IMR-90 (cell line): ENCODE measurements at regions not wholly inside any gene's neighbourhood (a gene's known extent, or its start where the extent isn't known, plus 50 kb on each side); places are given as distances from the start of the nearest gene placed in this dataset.

Experiments used
- ATAC-seq: fragments of 200-7000 bp; cut with Tn5 transposase; 2 replicates; pipeline ENCODE4 v1.9.1; 2020; ENCODE audit warnings: low read depth, mild to moderate bottlenecking, moderate library complexity
- BruUV-seq: library from RNA; stranded (reverse); fragments of 400-500 nt; replicated peaks from 2 replicates; lab custom pipeline; 2021; lab: Mats Ljungman, UMichigan
- CTCF ChIA-PET: fragments of 300-600 bp; formaldehyde crosslinking; extraction: SDS; loops from one replicate; lab custom pipeline; 2021; ENCODE audit warnings: antibody characterized with exemption; lab: Yijun Ruan, JAX
- POLR2A ChIA-PET: fragments of 300-600 bp; sonication (Branson Sonifier 250); formaldehyde crosslinking; loops from one replicate; lab custom pipeline; 2022; ENCODE audit warnings: antibody characterized with exemption; ENCODE audit not compliant: unreplicated experiment; lab: Charles Lee
- DNase-seq: peaks from one replicate; pipeline ENCODE4 v3.0.0; 2013
- H2AFZ ChIP-seq: replicated peaks from 2 replicates; pipeline ENCODE3; 2013; ENCODE audit warnings: low read length, mild to moderate bottlenecking; ENCODE audit not compliant: poor library complexity
- H2AK5ac ChIP-seq: 2 replicates; pipeline ENCODE4 v1.6.1; 2013; ENCODE audit warnings: low read depth, low read length, inconsistent platforms
- H2AK9ac ChIP-seq: replicated peaks from 2 replicates; pipeline ENCODE3; 2013; ENCODE audit warnings: mild to moderate bottlenecking, low read depth, low read length, moderate library complexity; ENCODE audit not compliant: poor library complexity
- H2BK120ac ChIP-seq: 2 replicates; pipeline ENCODE4 v1.6.1; 2013; ENCODE audit warnings: low read depth, low read length, inconsistent platforms
- H2BK15ac ChIP-seq: 3 replicates; pipeline ENCODE4 v1.6.1; 2013; ENCODE audit warnings: low read depth, low read length, inconsistent platforms
- H2BK20ac ChIP-seq: 2 replicates; pipeline ENCODE4 v1.6.1; 2013; ENCODE audit warnings: low read depth, mild to moderate bottlenecking, inconsistent platforms, low read length, moderate library complexity
- H2BK5ac ChIP-seq: 2 replicates; pipeline ENCODE4 v1.6.1; 2013; ENCODE audit warnings: mild to moderate bottlenecking, low read depth, low read length, inconsistent platforms; ENCODE audit not compliant: poor library complexity, severe bottlenecking
- H3K14ac ChIP-seq: replicated peaks from 2 replicates; pipeline ENCODE4 v1.6.1; 2013; ENCODE audit warnings: low read depth, low read length, inconsistent platforms
- H3K18ac ChIP-seq: 2 replicates; pipeline ENCODE4 v1.6.1; 2013; ENCODE audit warnings: low read depth, low read length, control low read depth
- H3K23ac ChIP-seq: 2 replicates; pipeline ENCODE4 v1.6.1; 2013; ENCODE audit warnings: low read depth, low read length, inconsistent platforms
- H3K27ac ChIP-seq: 2 replicates; pipeline ENCODE4 v1.5.1; 2013; ENCODE audit warnings: mild to moderate bottlenecking, control low read depth, low read length; ENCODE audit not compliant: insufficient read depth
- H3K27me3 ChIP-seq: 2 replicates; pipeline ENCODE4 v1.6.1; 2013; ENCODE audit warnings: low read length; ENCODE audit not compliant: control insufficient read depth, insufficient read depth
- H3K36me3 ChIP-seq: 2 replicates; pipeline ENCODE4 v1.6.1; 2013; ENCODE audit warnings: low read length, mixed read lengths; ENCODE audit not compliant: control insufficient read depth, insufficient read depth
- H3K4ac ChIP-seq: 2 replicates; pipeline ENCODE4 v1.6.1; 2013; ENCODE audit warnings: low read depth, low read length, inconsistent platforms
- H3K4me1 ChIP-seq: 2 replicates; pipeline ENCODE4 v1.6.1; 2013; ENCODE audit warnings: low read length, mixed read lengths; ENCODE audit not compliant: control insufficient read depth, insufficient read depth
- H3K4me2 ChIP-seq: 2 replicates; pipeline ENCODE4 v1.6.1; 2013; ENCODE audit warnings: low read depth, mild to moderate bottlenecking, control low read depth, low read length, moderate library complexity
- H3K4me3 ChIP-seq: 2 replicates; pipeline ENCODE4 v1.5.1; 2013; ENCODE audit warnings: low read depth, mild to moderate bottlenecking, control low read depth, low read length, moderate library complexity; ENCODE audit not compliant: insufficient read depth
- H3K56ac ChIP-seq: 2 replicates; pipeline ENCODE4 v1.6.1; 2013; ENCODE audit warnings: low read length, inconsistent platforms; ENCODE audit not compliant: insufficient read depth; ENCODE audit errors: extremely low read depth
- H3K79me1 ChIP-seq, 2 experiments: 2 replicates each; pipeline ENCODE4 v1.6.1; 2013; ENCODE audit warnings: low read length in 2 of 2, inconsistent platforms in 1 of 2, low read depth in 1 of 2
- H3K9ac ChIP-seq: 2 replicates; pipeline ENCODE4 v1.6.1; 2013; ENCODE audit warnings: low read depth, low read length, control low read depth
- H3K9me1 ChIP-seq: 2 replicates; pipeline ENCODE4 v1.6.1; 2013; ENCODE audit warnings: low read length, inconsistent platforms; ENCODE audit not compliant: insufficient read depth
- H3K9me3 ChIP-seq: 2 replicates; pipeline ENCODE4 v1.6.1; 2013; ENCODE audit warnings: low read length; ENCODE audit not compliant: control insufficient read depth, insufficient read depth
- H4K20me1 ChIP-seq: 2 replicates; pipeline ENCODE4 v1.6.1; 2013; ENCODE audit warnings: low read length, inconsistent platforms; ENCODE audit not compliant: insufficient read depth
- H4K5ac ChIP-seq: 2 replicates; pipeline ENCODE4 v1.6.1; 2013; ENCODE audit warnings: mild to moderate bottlenecking, low read depth, low read length, control low read depth
- H4K8ac ChIP-seq, 2 experiments: 2 replicates each; pipeline ENCODE4 v1.6.1; 2013; ENCODE audit warnings: low read depth in 2 of 2, low read length in 2 of 2, control low read depth in 1 of 2, inconsistent platforms in 1 of 2
- H4K91ac ChIP-seq: 2 replicates; pipeline ENCODE4 v1.6.1; 2013; ENCODE audit warnings: low read depth, low read length, inconsistent platforms; ENCODE audit not compliant: insufficient read depth
- BHLHE40 ChIP-seq: fragments of 150-350 bp; IDR thresholded peaks from 2 replicates; pipeline ENCODE4 v1.6.1; 2016; ENCODE audit warnings: mild to moderate bottlenecking, low read depth, low read length
- CEBPB ChIP-seq: IDR thresholded peaks from 2 replicates; pipeline ENCODE4 v1.6.1; 2012; ENCODE audit warnings: low read depth, low read length, improper control_type of control experiment
- CHD1 ChIP-seq: IDR thresholded peaks from 2 replicates; pipeline ENCODE4 v1.6.1; 2012; ENCODE audit warnings: low read depth, low read length, improper control_type of control experiment
- FOS ChIP-seq: fragments of 150-350 bp; IDR thresholded peaks from 2 replicates; pipeline ENCODE4 v1.6.1; 2016; ENCODE audit warnings: low read depth, low read length
- MAFK ChIP-seq: IDR thresholded peaks from 2 replicates; pipeline ENCODE4 v1.6.1; 2012; ENCODE audit warnings: low read depth, low read length, improper control_type of control experiment
- MAZ ChIP-seq: IDR thresholded peaks from 2 replicates; pipeline ENCODE4 v1.6.1; 2012; ENCODE audit warnings: low read depth, mild to moderate bottlenecking, low read length, improper control_type of control experiment, moderate library complexity, borderline replicate concordance
- MXI1 ChIP-seq: IDR thresholded peaks from 2 replicates; pipeline ENCODE4 v1.6.1; 2012; ENCODE audit warnings: low read depth, mild to moderate bottlenecking, low read length, moderate library complexity, borderline replicate concordance
- NFE2L2 ChIP-seq: fragments of 150-350 bp; IDR thresholded peaks from 2 replicates; pipeline ENCODE4 v1.6.1; 2016; ENCODE audit warnings: low read depth, mild to moderate bottlenecking, low read length
- POLR2A ChIP-seq: IDR thresholded peaks from 2 replicates; pipeline ENCODE4 v1.6.1; 2012; ENCODE audit warnings: mild to moderate bottlenecking, low read depth, low read length
- RAD21 ChIP-seq: IDR thresholded peaks from 2 replicates; pipeline ENCODE4 v1.6.1; 2012; ENCODE audit warnings: low read length, improper control_type of control experiment
- RCOR1 ChIP-seq: IDR thresholded peaks from 2 replicates; pipeline ENCODE4 v1.6.1; 2012; ENCODE audit warnings: mild to moderate bottlenecking, low read length, improper control_type of control experiment; ENCODE audit not compliant: insufficient replicate concordance
- RFX5 ChIP-seq: IDR thresholded peaks from 2 replicates; pipeline ENCODE4 v1.8.0; 2012; ENCODE audit warnings: low read depth, mild to moderate bottlenecking, low read length, moderate library complexity
- SMC3 ChIP-seq: fragments of 150-350 bp; IDR thresholded peaks from 2 replicates; pipeline ENCODE4 v1.6.1; 2016; ENCODE audit warnings: low read depth, mild to moderate bottlenecking, antibody characterized with exemption, low read length, moderate library complexity
- WGBS, 2 experiments: methylation state at CpG; one replicate each; pipeline versions ENCODE4 v1.1.5 to v1.1.7; 2013; ENCODE audit warnings: missing lambda C conversion rate in 2 of 2; ENCODE audit not compliant: insufficient read length in 1 of 2; ENCODE audit errors: extremely low coverage in 2 of 2; 5-methylcytosine and 5-hydroxymethylcytosine counted together
- dilution Hi-C: fragments of 300-500 bp; cut with HindIII; formaldehyde crosslinking; loops from one replicate; pipeline ENCODE4 v1.14.3; 2018; ENCODE audit warnings: low sequenced_read_pairs; ENCODE audit not compliant: unreplicated experiment
- in situ Hi-C: fragments of 300-500 bp; cut with MboI; formaldehyde crosslinking; loops from 3 replicates; pipeline ENCODE4 v1.14.3; 2019; ENCODE audit warnings: low sequenced_read_pairs, inconsistent platforms, mixed read lengths
- intact Hi-C: fragments of 100-400 bp; cut with micrococcal nuclease; formaldehyde crosslinking; loops from 2 replicates; pipeline ENCODE4 v1.10.0; 2022
- TF ChIP-seq, protein P1 (sequence below): fragments of 150-350 bp; IDR thresholded peaks from 2 replicates; pipeline ENCODE4 v1.6.1; 2016; ENCODE audit warnings: low read depth, mild to moderate bottlenecking, low read length, moderate library complexity, borderline replicate concordance
- TF ChIP-seq, protein P2 (sequence below): fragments of 150-350 bp; IDR thresholded peaks from 2 replicates; pipeline ENCODE4 v1.6.1; 2017; ENCODE audit warnings: mild to moderate bottlenecking, antibody characterized with exemption, low read length, low read depth
- TF ChIP-seq, protein P3 (sequence below): conservative IDR thresholded peaks from 2 replicates; pipeline ENCODE4 v1.5.1; 2012; ENCODE audit warnings: mild to moderate bottlenecking, low read depth, low read length, improper control_type of control experiment

DNA sequence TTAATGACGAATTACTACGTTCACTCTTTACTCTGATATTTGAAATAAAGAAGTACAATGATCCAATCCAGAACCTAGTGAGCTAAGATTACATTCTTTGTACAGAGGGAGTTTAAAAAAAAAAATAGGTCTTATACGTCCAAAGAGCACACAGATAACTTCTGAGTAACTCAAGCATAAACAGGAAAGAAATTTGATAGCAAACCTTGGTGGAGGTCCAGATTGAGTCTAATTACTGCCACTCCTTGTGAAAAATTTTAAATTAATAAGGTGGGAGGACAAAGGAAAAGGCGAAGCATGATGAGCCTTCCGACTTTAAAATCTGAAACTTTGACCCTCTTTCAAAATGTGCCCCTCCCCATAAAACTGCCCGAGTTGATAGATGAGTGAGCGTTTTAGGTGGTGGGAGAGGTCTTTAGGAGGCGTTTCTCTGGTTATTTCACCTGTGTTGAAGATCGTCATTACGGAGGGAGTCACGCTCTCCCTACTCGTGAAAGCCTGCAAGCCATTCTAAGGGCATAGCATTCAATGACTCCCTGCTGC is 127.0 kb upstream of the ROBO2 start:
- dilution Hi-C loops (no loop called here), intact Hi-C loops (no loop called here), in situ Hi-C loops (no loop called here)
- H3K9me1 ChIP-seq, result no peaks in the 10 kb centered on the region
- ChIA-PET CTCF (no interaction called here), POLR2A (no interaction called here)
- H3K36me3 ChIP-seq, result no peaks in the 10 kb centered on the region
- TF ChIP-seq CEBPB, result no peak
- TF ChIP-seq NFE2L2, result no peak
- TF ChIP-seq, protein P1, sequence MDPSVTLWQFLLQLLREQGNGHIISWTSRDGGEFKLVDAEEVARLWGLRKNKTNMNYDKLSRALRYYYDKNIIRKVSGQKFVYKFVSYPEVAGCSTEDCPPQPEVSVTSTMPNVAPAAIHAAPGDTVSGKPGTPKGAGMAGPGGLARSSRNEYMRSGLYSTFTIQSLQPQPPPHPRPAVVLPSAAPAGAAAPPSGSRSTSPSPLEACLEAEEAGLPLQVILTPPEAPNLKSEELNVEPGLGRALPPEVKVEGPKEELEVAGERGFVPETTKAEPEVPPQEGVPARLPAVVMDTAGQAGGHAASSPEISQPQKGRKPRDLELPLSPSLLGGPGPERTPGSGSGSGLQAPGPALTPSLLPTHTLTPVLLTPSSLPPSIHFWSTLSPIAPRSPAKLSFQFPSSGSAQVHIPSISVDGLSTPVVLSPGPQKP, result no peak
- TF ChIP-seq POLR2A, result no peak
- no peak for TF ChIP-seq CHD1
- TF ChIP-seq FOS, result no peak
- no peak for TF ChIP-seq RAD21
- TF ChIP-seq MAFK, result no peak
- no peak for TF ChIP-seq RCOR1
- no peak for TF ChIP-seq SMC3
- TF ChIP-seq BHLHE40, result no peak
- no peak for TF ChIP-seq MAZ
- TF ChIP-seq, protein P2, sequence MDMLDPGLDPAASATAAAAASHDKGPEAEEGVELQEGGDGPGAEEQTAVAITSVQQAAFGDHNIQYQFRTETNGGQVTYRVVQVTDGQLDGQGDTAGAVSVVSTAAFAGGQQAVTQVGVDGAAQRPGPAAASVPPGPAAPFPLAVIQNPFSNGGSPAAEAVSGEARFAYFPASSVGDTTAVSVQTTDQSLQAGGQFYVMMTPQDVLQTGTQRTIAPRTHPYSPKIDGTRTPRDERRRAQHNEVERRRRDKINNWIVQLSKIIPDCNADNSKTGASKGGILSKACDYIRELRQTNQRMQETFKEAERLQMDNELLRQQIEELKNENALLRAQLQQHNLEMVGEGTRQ, result no peak
- no peak for TF ChIP-seq RFX5
- TF ChIP-seq, protein P3, sequence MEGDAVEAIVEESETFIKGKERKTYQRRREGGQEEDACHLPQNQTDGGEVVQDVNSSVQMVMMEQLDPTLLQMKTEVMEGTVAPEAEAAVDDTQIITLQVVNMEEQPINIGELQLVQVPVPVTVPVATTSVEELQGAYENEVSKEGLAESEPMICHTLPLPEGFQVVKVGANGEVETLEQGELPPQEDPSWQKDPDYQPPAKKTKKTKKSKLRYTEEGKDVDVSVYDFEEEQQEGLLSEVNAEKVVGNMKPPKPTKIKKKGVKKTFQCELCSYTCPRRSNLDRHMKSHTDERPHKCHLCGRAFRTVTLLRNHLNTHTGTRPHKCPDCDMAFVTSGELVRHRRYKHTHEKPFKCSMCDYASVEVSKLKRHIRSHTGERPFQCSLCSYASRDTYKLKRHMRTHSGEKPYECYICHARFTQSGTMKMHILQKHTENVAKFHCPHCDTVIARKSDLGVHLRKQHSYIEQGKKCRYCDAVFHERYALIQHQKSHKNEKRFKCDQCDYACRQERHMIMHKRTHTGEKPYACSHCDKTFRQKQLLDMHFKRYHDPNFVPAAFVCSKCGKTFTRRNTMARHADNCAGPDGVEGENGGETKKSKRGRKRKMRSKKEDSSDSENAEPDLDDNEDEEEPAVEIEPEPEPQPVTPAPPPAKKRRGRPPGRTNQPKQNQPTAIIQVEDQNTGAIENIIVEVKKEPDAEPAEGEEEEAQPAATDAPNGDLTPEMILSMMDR, result no peak
- TF ChIP-seq MXI1, result no peak
- H3K4ac ChIP-seq, result no peak overlapping the region
- no TSS peak for BruUV-seq
- H4K8ac ChIP-seq, result no peak overlapping the region
- no peak overlapping the region for H3K56ac ChIP-seq
- H2AK5ac ChIP-seq, result no peak overlapping the region
- DNase-seq, result peak; percentile 6
- no peak overlapping the region for H4K91ac ChIP-seq
- H3K23ac ChIP-seq, result no peak overlapping the region
- 0 out of 2 replicates have a peak, but pooled peaks cover 2% of the 10 kb centered on the region for H3K9me3 ChIP-seq
- no peak overlapping the region for H2BK120ac ChIP-seq
- H2AK9ac ChIP-seq, result no peak overlapping the region
- H3K4me3 ChIP-seq, result no peak overlapping the region
- H3K27me3 ChIP-seq, result no peaks in the 10 kb centered on the region
- H2BK5ac ChIP-seq, result no peak overlapping the region
- no peak overlapping the region for H2BK20ac ChIP-seq
- H4K5ac ChIP-seq, result no peak overlapping the region
- H3K4me2 ChIP-seq, result no peak overlapping the region
- no CpG with 5 or more reads among the region's 12 CpGs for WGBS, 2 experiments
- H4K20me1 ChIP-seq, result no peaks in the 10 kb centered on the region
- H3K14ac ChIP-seq, result no peak overlapping the region
- H3K18ac ChIP-seq, result no peak overlapping the region
- ATAC-seq, result 0 out of 2 replicates have a peak, but pooled peaks have one; percentile 29
- no peak overlapping the region for H2BK15ac ChIP-seq
- H3K4me1 ChIP-seq, result no peaks in the 10 kb centered on the region
- H3K9ac ChIP-seq, result no peak overlapping the region
- H3K27ac ChIP-seq, result no peak overlapping the region
- no peak overlapping the region for H2AFZ ChIP-seq
- no peaks in the 10 kb centered on the region for H3K79me1 ChIP-seq
